ENCODE measurements at regions not wholly inside any gene's neighbourhood (a gene's known extent, or its start where the extent isn't known, plus 50 kb on each side); places are given as distances from the start of the nearest gene placed in this dataset.

GRCh38 chr3:178284181-178284580 lies 252.1 kb upstream of the KCNMB2 start:
- H3K27me3 ChIP-seq (replicated peaks in 1 of 2; ENCODE audit: control insufficient read depth in 2 of 2, extremely low read depth in 1 of 2, insufficient read depth in 2 of 2, low read length in 1 of 2) = no peaks in the 10 kb centered on the region
- ChIA-PET POLR2A (interaction anchor here in 1 of 2 donors (0.6 kb wide), 2 partner anchors 177 to 667 kb away, joined by 3 to 4 read pairs; no protein-coding TSS in a partner anchor), CTCF (no interaction called here)
- H3K27me3 Mint-ChIP-seq = peaks cover 2 to 9% of the 10 kb centered on the region in 2 donors
- H3K27ac Mint-ChIP-seq = no peak overlapping the region
- H3K4me3 Mint-ChIP-seq = no peak overlapping the region
- DNase-seq (no peak), ATAC-seq (replicated peaks in 1 of 4) (no peak)
- H3K27ac ChIP-seq (ENCODE audit: low read length) = no peak overlapping the region
- H3K36me3 ChIP-seq (ENCODE audit: control insufficient read depth in 2 of 2, extremely low read depth in 1 of 2, insufficient read depth in 1 of 2, low read length in 1 of 2) = no peaks in the 10 kb centered on the region
- H3K9me3 ChIP-seq = no peaks in the 10 kb centered on the region
- H3K4me3 ChIP-seq (ENCODE audit: control insufficient read depth in 1 of 2, extremely low read depth in 1 of 2, low read length in 1 of 2) = no peak overlapping the region
- no peaks in the 10 kb centered on the region for H3K4me1 Mint-ChIP-seq
- H3K36me3 Mint-ChIP-seq = no peaks in the 10 kb centered on the region
- WGBS (ENCODE audit: insufficient coverage) = no CpG with 5 or more reads among the region's 1 CpG
- H3K4me1 ChIP-seq (ENCODE audit: control insufficient read depth in 1 of 2, extremely low read depth in 1 of 2, insufficient read depth in 2 of 2, low read length in 2 of 2) = no peaks in the 10 kb centered on the region
- peaks cover 17 to 37% (median 21%) of the 10 kb centered on the region in 3 donors for H3K9me3 Mint-ChIP-seq

DNA sequence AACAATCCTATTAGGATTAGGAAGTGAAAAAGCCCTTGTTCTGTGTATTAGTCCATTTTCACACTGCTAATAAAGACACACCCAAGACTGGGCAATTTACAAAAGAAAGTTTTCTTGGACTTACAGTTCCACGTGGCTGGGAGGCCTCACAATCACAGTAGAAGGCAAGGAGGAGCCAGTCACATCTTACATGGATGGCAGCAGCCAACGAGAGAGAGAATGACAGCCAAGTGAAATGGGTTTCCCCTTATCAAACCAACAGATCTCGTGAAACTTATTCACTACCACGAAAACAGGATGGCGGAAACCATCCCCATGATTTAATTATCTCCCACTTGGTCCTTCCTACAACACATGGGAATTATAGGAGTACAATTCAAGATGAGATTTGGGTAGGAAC lies 248.2 kb upstream of the KCNMB2 start:
- Mint-ChIP-seq H3K36me3 (no peaks in the 10 kb centered on the region), H3K4me3 (no peak overlapping the region), H3K27ac (no peak overlapping the region), H3K9me3 (peaks cover 8 to 13% (median 10%) of the 10 kb centered on the region in 3 donors), H3K4me1 (no peaks in the 10 kb centered on the region), H3K27me3 (peaks cover 2 to 9% of the 10 kb centered on the region in 2 donors)
- no peak overlapping the region for H3K4me3 ChIP-seq (ENCODE audit: control insufficient read depth in 1 of 2, extremely low read depth in 1 of 2, low read length in 1 of 2)
- CTCF ChIA-PET = no interaction called here
- no peaks in the 10 kb centered on the region for H3K27me3 ChIP-seq (replicated peaks in 1 of 2; ENCODE audit: control insufficient read depth in 2 of 2, extremely low read depth in 1 of 2, insufficient read depth in 2 of 2, low read length in 1 of 2)
- H3K4me1 ChIP-seq (ENCODE audit: control insufficient read depth in 1 of 2, extremely low read depth in 1 of 2, insufficient read depth in 2 of 2, low read length in 2 of 2) = no peaks in the 10 kb centered on the region
- ATAC-seq (replicated peaks in 1 of 4) = no peak
- H3K27ac ChIP-seq (ENCODE audit: low read length) = no peak overlapping the region
- WGBS (ENCODE audit: insufficient coverage) = 44% methylated on average over 1 of the region's 5 CpGs
- DNase-seq = no peak
- POLR2A ChIA-PET = no interaction called here
- no peaks in the 10 kb centered on the region for H3K36me3 ChIP-seq (ENCODE audit: control insufficient read depth in 2 of 2, extremely low read depth in 1 of 2, insufficient read depth in 1 of 2, low read length in 1 of 2)
- no peaks in the 10 kb centered on the region for H3K9me3 ChIP-seq

GRCh38 chr3:178289544-178290160 lies 246.6 kb upstream of the KCNMB2 start:
- ATAC-seq (replicated peaks in 1 of 4) = no peak
- 25% methylated on average over 2 of the region's 6 CpGs for WGBS (ENCODE audit: insufficient coverage)
- H3K4me3 Mint-ChIP-seq = no peak overlapping the region
- Histone ChIP-seq H3K27ac (ENCODE audit: low read length) (no peak overlapping the region), H3K9me3 (no peaks in the 10 kb centered on the region), H3K27me3 (replicated peaks in 1 of 2; ENCODE audit: control insufficient read depth in 2 of 2, extremely low read depth in 1 of 2, insufficient read depth in 2 of 2, low read length in 1 of 2) (no peaks in the 10 kb centered on the region), H3K4me1 (ENCODE audit: control insufficient read depth in 1 of 2, extremely low read depth in 1 of 2, insufficient read depth in 2 of 2, low read length in 2 of 2) (no peaks in the 10 kb centered on the region), H3K4me3 (ENCODE audit: control insufficient read depth in 1 of 2, extremely low read depth in 1 of 2, low read length in 1 of 2) (no peak overlapping the region), H3K36me3 (ENCODE audit: control insufficient read depth in 2 of 2, extremely low read depth in 1 of 2, insufficient read depth in 1 of 2, low read length in 1 of 2) (no peaks in the 10 kb centered on the region)
- no peak overlapping the region for H3K27ac Mint-ChIP-seq
- peaks cover 2 to 9% of the 10 kb centered on the region in 2 donors for H3K27me3 Mint-ChIP-seq
- H3K4me1 Mint-ChIP-seq = no peaks in the 10 kb centered on the region
- H3K36me3 Mint-ChIP-seq = no peaks in the 10 kb centered on the region
- H3K9me3 Mint-ChIP-seq = peaks cover 8 to 13% (median 10%) of the 10 kb centered on the region in 3 donors
- DNase-seq = no peak
- CTCF ChIA-PET = no interaction called here
- POLR2A ChIA-PET = no interaction called here

DNA sequence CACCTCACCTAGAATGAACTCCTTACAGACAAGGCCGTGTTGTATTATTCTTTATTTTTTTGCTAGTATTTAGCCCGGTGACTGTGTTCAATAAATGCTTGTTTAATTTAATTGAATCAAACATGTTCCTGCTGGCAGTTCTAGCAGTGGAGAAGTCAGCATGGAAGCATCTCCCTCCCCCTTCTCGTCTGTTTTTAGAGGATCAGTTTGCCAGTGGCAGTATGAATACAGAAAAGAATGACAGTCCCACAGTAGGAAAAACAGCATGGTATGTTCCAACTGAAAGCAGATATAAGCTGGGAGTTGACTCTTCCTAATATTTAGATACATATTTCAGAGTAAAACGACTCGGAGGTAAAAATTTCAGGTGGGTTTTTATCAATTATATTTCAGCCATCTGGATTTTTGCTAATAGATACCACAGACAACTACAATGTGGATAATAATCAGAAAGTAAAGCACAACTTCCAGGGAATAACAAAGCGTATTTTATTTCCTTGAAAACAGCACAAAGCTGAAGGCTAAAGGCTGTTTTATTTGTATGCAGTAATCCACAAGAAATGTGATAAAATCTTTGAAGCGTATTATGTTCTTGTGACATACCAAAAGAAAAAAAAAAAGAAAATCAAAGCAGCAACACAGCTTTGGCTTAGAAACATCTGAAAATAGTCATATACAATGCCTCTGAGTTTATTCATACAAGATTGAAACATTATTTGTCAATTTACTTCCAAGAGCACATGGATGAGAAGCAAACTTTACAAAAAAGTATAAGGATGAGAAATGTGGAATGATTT lies 244.5 kb upstream of the KCNMB2 start:
- H3K9me3 Mint-ChIP-seq = peaks cover 8 to 13% (median 10%) of the 10 kb centered on the region in 3 donors
- no peaks in the 10 kb centered on the region for H3K4me1 Mint-ChIP-seq
- Histone ChIP-seq H3K4me3 (ENCODE audit: control insufficient read depth in 1 of 2, extremely low read depth in 1 of 2, low read length in 1 of 2) (no peak overlapping the region), H3K36me3 (ENCODE audit: control insufficient read depth in 2 of 2, extremely low read depth in 1 of 2, insufficient read depth in 1 of 2, low read length in 1 of 2) (no peaks in the 10 kb centered on the region), H3K27ac (ENCODE audit: low read length) (no peak overlapping the region), H3K9me3 (no peaks in the 10 kb centered on the region), H3K27me3 (replicated peaks in 1 of 2; ENCODE audit: control insufficient read depth in 2 of 2, extremely low read depth in 1 of 2, insufficient read depth in 2 of 2, low read length in 1 of 2) (no peaks in the 10 kb centered on the region), H3K4me1 (ENCODE audit: control insufficient read depth in 1 of 2, extremely low read depth in 1 of 2, insufficient read depth in 2 of 2, low read length in 2 of 2) (no peaks in the 10 kb centered on the region)
- CTCF ChIA-PET = no interaction called here
- no CpG with 5 or more reads among the region's 7 CpGs for WGBS (ENCODE audit: insufficient coverage)
- no peak overlapping the region for H3K4me3 Mint-ChIP-seq
- DNase-seq (no peak), ATAC-seq (replicated peaks in 1 of 4) (no peak)
- no peaks in the 10 kb centered on the region for H3K36me3 Mint-ChIP-seq
- POLR2A ChIA-PET = no interaction called here
- peaks cover 0 to 6% of the 10 kb centered on the region in 2 donors for H3K27me3 Mint-ChIP-seq
- no peak overlapping the region for H3K27ac Mint-ChIP-seq

DNA sequence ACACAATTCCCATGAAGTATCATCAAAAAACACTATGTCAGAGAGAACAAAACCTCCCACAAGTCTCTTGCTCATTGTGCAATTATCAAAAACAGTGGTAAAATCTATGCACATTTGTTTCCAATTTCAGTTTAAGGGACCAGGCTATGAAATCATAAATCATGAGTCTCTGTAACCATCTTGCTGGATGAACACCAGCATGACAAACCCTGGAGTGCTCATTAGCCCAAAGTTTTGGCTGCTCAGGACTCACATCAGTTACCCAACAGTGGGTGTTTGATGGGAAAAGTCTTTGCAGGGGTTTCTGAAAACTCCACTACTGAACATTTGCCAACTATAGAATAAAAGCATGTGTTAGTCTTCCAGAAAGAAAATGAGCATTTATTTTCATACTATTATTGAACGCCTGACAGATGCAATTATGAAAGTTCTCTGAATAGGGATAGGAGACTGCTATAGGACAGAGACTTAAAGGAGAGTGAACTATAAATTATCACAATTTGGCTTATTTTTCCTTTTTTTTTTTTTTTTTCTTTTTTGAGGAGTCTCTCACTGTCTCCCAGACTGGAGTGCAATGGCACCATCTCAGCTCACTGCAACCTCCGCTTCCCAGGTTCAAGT lies 240.8 kb upstream of the KCNMB2 start:
- DNase-seq (no peak), ATAC-seq (replicated peaks in 1 of 4) (no peak)
- no peaks in the 10 kb centered on the region for H3K27me3 ChIP-seq (replicated peaks in 1 of 2; ENCODE audit: control insufficient read depth in 2 of 2, extremely low read depth in 1 of 2, insufficient read depth in 2 of 2, low read length in 1 of 2)
- H3K9me3 ChIP-seq = no peaks in the 10 kb centered on the region
- CTCF ChIA-PET = no interaction called here
- H3K27ac Mint-ChIP-seq = no peak overlapping the region
- H3K27me3 Mint-ChIP-seq = peaks cover 0 to under 1% of the 10 kb centered on the region in 2 donors
- no peaks in the 10 kb centered on the region for H3K36me3 ChIP-seq (ENCODE audit: control insufficient read depth in 2 of 2, extremely low read depth in 1 of 2, insufficient read depth in 1 of 2, low read length in 1 of 2)
- no peak overlapping the region for H3K4me3 ChIP-seq (ENCODE audit: control insufficient read depth in 1 of 2, extremely low read depth in 1 of 2, low read length in 1 of 2)
- POLR2A ChIA-PET = interaction anchor here in 1 of 2 donors (0.6 kb wide), 1 partner anchor 211 kb away, joined by 6 read pairs; no protein-coding TSS in a partner anchor
- H3K27ac ChIP-seq (ENCODE audit: low read length) = no peak overlapping the region
- no CpG with 5 or more reads among the region's 2 CpGs for WGBS (ENCODE audit: insufficient coverage)
- H3K4me1 ChIP-seq (ENCODE audit: control insufficient read depth in 1 of 2, extremely low read depth in 1 of 2, insufficient read depth in 2 of 2, low read length in 2 of 2) = no peaks in the 10 kb centered on the region
- no peaks in the 10 kb centered on the region for H3K9me3 Mint-ChIP-seq
- H3K4me3 Mint-ChIP-seq = no peak overlapping the region
- no peaks in the 10 kb centered on the region for H3K36me3 Mint-ChIP-seq
- no peaks in the 10 kb centered on the region for H3K4me1 Mint-ChIP-seq

DNA sequence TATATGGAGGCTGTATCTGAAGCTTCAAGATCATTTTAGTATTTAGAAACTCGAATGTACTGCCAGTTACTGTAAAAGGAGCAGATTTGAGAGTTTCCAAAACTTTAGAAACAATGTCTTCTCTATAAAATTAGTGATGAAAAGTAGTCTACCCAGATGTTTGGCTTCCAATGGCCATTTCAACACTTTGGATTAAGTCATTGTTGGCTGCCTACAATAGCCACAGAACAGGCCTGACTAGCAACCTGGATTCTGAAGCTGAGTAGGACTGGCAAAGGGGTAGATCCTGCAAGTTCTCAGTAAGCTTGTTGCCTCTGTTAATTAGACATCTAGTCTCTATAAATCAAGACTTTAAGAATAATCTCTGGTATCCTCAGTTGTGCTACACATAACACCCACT lies 239.0 kb upstream of the KCNMB2 start:
- ChIA-PET POLR2A (no interaction called here), CTCF (no interaction called here)
- no CpG with 5 or more reads among the region's 1 CpG for WGBS (ENCODE audit: insufficient coverage)
- Histone ChIP-seq H3K27ac (ENCODE audit: low read length) (no peak overlapping the region), H3K4me1 (ENCODE audit: control insufficient read depth in 1 of 2, extremely low read depth in 1 of 2, insufficient read depth in 2 of 2, low read length in 2 of 2) (no peaks in the 10 kb centered on the region), H3K4me3 (ENCODE audit: control insufficient read depth in 1 of 2, extremely low read depth in 1 of 2, low read length in 1 of 2) (no peak overlapping the region), H3K27me3 (replicated peaks in 1 of 2; ENCODE audit: control insufficient read depth in 2 of 2, extremely low read depth in 1 of 2, insufficient read depth in 2 of 2, low read length in 1 of 2) (no peaks in the 10 kb centered on the region), H3K9me3 (no peaks in the 10 kb centered on the region), H3K36me3 (ENCODE audit: control insufficient read depth in 2 of 2, extremely low read depth in 1 of 2, insufficient read depth in 1 of 2, low read length in 1 of 2) (no peaks in the 10 kb centered on the region)
- no peaks in the 10 kb centered on the region for H3K4me1 Mint-ChIP-seq
- H3K36me3 Mint-ChIP-seq = no peaks in the 10 kb centered on the region
- H3K9me3 Mint-ChIP-seq = no peaks in the 10 kb centered on the region
- no peak for DNase-seq
- no peak overlapping the region for H3K27ac Mint-ChIP-seq
- H3K27me3 Mint-ChIP-seq = peaks cover 0 to 4% of the 10 kb centered on the region in 2 donors
- ATAC-seq (replicated peaks in 1 of 4) = no peak
- H3K4me3 Mint-ChIP-seq = no peak overlapping the region
